NCI-H1436 treated with DMSO at 0.1 percent for 48 hours (cell line): ENCODE measurements at regions not wholly inside any gene's neighbourhood (a gene's known extent, or its start where the extent isn't known, plus 50 kb on each side); places are given as distances from the start of the nearest gene placed in this dataset.
"Not testable (repeated sequence)": the region's sequence is repeated elsewhere in the genome, so short reads cannot be mapped to it uniquely, and the experiment has no call there.

Experiments used
- DNase-seq: peaks from one replicate; lab custom pipeline; 2025; lab: John Stamatoyannopoulos, UW

- DNase-seq = not testable (repeated sequence)
Observed at GRCh38 chr12:116327992-116328391, 50.5 kb upstream of the MED13L start.

GRCh38 chr12:116331876-116332275 is 54.4 kb upstream of the MED13L start:
- no peak for DNase-seq

- DNase-seq = peak; percentile 38
Observed at GRCh38 chr12:116332705-116333380, 55.4 kb upstream of the MED13L start.

- no peak for DNase-seq
Observed at GRCh38 chr12:116333402-116333801, 55.9 kb upstream of the MED13L start.

GRCh38 chr12:116336542-116337065 is 59.1 kb upstream of the MED13L start:
- no peak for DNase-seq

- no peak for DNase-seq
Observed at GRCh38 chr12:116337312-116337711, 59.8 kb upstream of the MED13L start.

- DNase-seq = no peak
Observed at GRCh38 chr12:116338064-116338846, 60.8 kb upstream of the MED13L start.

- DNase-seq = no peak
Observed at GRCh38 chr12:116339062-116339461, 61.6 kb upstream of the MED13L start.

GRCh38 chr12:116339800-116340371 is 62.4 kb upstream of the MED13L start:
- no peak for DNase-seq

GRCh38 chr12:116343331-116343884 is 65.9 kb upstream of the MED13L start:
- DNase-seq = no peak

- no peak for DNase-seq
Observed at GRCh38 chr12:116346222-116346621, 68.7 kb upstream of the MED13L start.

- DNase-seq = no peak
Observed at GRCh38 chr12:116346741-116347140, 69.2 kb upstream of the MED13L start.

GRCh38 chr12:116347265-116347664 is 69.8 kb upstream of the MED13L start:
- DNase-seq = no peak

GRCh38 chr12:116352315-116352835 is 74.9 kb upstream of the MED13L start:
- no peak for DNase-seq

GRCh38 chr12:116353958-116354357 is 76.5 kb upstream of the MED13L start:
- no peak for DNase-seq

GRCh38 chr12:116354534-116354933 is 77.0 kb upstream of the MED13L start:
- DNase-seq = no peak

GRCh38 chr12:116354950-116355783 is 77.7 kb upstream of the MED13L start:
- no peak for DNase-seq

GRCh38 chr12:116358536-116358892 is 81.0 kb upstream of the MED13L start:
- DNase-seq = no peak

GRCh38 chr12:116358893-116359761 is 81.6 kb upstream of the MED13L start:
- DNase-seq = peak; percentile 13

GRCh38 chr12:116360579-116361413 is 83.3 kb upstream of the MED13L start:
- no peak for DNase-seq
